ENCODE measurements at regions not wholly inside any gene's neighbourhood (a gene's known extent, or its start where the extent isn't known, plus 50 kb on each side); places are given as distances from the start of the nearest gene placed in this dataset.

DNA sequence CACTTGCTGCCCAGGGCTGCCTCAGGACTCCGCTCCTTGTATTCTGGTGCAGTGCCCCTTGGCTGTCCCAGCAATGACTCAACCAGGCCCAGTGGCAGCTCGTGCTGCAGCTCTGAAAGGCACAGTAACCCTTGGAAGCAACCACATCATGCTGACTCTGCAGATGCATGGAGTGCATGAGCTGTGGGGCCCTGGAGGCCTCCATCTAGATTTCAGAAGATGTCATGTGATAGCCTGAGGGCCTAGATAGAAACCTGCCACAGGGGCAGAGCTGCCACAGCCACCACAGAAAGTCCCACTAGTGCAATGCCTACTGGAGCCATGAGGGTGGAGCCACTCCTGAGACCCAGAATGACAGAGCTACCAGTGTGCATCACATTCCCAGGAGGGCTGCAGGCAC is 117.1 kb upstream of the SMAD3 start:
- Histone ChIP-seq H4K20me1 (ENCODE audit: control insufficient read depth, insufficient read depth) (no peaks in the 10 kb centered on the region), H3K9ac (ENCODE audit: control insufficient read depth, insufficient read depth, low read length) (no peak overlapping the region), H3K27me3 (replicated peaks in 1 of 2; ENCODE audit: control insufficient read depth in 2 of 2, insufficient read depth in 2 of 2, low read length in 1 of 2) (no peaks in the 10 kb centered on the region), H3K9me3 (replicated peaks; ENCODE audit: control insufficient read depth, insufficient read depth, low read length) (no peaks in the 10 kb centered on the region), H3K79me2 (ENCODE audit: control insufficient read depth, insufficient read depth, low read length) (no peaks in the 10 kb centered on the region), H3K27ac (ENCODE audit: control insufficient read depth, insufficient read depth) (no peak overlapping the region), H3K4me3 (no peak overlapping the region), H3K36me3 (ENCODE audit: control insufficient read depth in 2 of 2, insufficient read depth in 2 of 2, low read length in 1 of 2) (no peaks in the 10 kb centered on the region), H3K4me1 (ENCODE audit: control insufficient read depth, insufficient read depth, low read length) (peaks cover 6% of the 10 kb centered on the region), H3K4me2 (ENCODE audit: control insufficient read depth, insufficient read depth) (no peak overlapping the region), H2AFZ (ENCODE audit: control insufficient read depth, low read depth, low read length) (no peak overlapping the region)
- no TSS peak for BruUV-seq (replicated peaks)
- WGBS (ENCODE audit: insufficient coverage, insufficient replicate concordance, low lambda C conversion rate, missing lambda C conversion rate) = 73% methylated on average over 2 of the region's 2 CpGs
- ChIA-PET RAD21 (ENCODE audit: unreplicated experiment) (interaction anchor here (0.7 to 5.7 kb wide), 8 partner anchors 121 to 887 kb away, joined by 3 to 88 read pairs (median 6); no protein-coding TSS in a partner anchor), SMC1A (ENCODE audit: uncharacterized antibody, unreplicated experiment) (interaction anchor here (0.6 to 5.9 kb wide), 12 partner anchors 114 to 485 kb away, joined by 3 to 77 read pairs (median 6); no protein-coding TSS in a partner anchor), CTCF (interaction anchor here (0.8 to 8.5 kb wide), 12 partner anchors 14 to 884 kb away, joined by 3 to 108 read pairs (median 3); no protein-coding TSS in a partner anchor), POLR2A (no interaction called here)
- ATAC-seq (peak; percentile 66), DNase-seq (ENCODE audit: low read depth, low spot score) (no peak), FAIRE-seq (no peak)
- intact Hi-C loops (cut with micrococcal nuclease; ENCODE audit: unreplicated experiment) (loop anchor here (5.0 kb wide), 2 partner anchors 134 to 889 kb away; no protein-coding TSS in a partner anchor), in situ Hi-C loops (cut with MboI) (loop anchor here (5.0 kb wide), 2 partner anchors 354 to 889 kb away; no protein-coding TSS in a partner anchor)
- TF ChIP-seq, protein P1, sequence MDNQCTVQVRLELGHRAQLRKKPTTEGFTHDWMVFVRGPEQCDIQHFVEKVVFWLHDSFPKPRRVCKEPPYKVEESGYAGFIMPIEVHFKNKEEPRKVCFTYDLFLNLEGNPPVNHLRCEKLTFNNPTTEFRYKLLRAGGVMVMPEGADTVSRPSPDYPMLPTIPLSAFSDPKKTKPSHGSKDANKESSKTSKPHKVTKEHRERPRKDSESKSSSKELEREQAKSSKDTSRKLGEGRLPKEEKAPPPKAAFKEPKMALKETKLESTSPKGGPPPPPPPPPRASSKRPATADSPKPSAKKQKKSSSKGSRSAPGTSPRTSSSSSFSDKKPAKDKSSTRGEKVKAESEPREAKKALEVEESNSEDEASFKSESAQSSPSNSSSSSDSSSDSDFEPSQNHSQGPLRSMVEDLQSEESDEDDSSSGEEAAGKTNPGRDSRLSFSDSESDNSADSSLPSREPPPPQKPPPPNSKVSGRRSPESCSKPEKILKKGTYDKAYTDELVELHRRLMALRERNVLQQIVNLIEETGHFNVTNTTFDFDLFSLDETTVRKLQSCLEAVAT (IDR thresholded peaks at IDR 0.05) = no peak
- TF ChIP-seq, protein P2, sequence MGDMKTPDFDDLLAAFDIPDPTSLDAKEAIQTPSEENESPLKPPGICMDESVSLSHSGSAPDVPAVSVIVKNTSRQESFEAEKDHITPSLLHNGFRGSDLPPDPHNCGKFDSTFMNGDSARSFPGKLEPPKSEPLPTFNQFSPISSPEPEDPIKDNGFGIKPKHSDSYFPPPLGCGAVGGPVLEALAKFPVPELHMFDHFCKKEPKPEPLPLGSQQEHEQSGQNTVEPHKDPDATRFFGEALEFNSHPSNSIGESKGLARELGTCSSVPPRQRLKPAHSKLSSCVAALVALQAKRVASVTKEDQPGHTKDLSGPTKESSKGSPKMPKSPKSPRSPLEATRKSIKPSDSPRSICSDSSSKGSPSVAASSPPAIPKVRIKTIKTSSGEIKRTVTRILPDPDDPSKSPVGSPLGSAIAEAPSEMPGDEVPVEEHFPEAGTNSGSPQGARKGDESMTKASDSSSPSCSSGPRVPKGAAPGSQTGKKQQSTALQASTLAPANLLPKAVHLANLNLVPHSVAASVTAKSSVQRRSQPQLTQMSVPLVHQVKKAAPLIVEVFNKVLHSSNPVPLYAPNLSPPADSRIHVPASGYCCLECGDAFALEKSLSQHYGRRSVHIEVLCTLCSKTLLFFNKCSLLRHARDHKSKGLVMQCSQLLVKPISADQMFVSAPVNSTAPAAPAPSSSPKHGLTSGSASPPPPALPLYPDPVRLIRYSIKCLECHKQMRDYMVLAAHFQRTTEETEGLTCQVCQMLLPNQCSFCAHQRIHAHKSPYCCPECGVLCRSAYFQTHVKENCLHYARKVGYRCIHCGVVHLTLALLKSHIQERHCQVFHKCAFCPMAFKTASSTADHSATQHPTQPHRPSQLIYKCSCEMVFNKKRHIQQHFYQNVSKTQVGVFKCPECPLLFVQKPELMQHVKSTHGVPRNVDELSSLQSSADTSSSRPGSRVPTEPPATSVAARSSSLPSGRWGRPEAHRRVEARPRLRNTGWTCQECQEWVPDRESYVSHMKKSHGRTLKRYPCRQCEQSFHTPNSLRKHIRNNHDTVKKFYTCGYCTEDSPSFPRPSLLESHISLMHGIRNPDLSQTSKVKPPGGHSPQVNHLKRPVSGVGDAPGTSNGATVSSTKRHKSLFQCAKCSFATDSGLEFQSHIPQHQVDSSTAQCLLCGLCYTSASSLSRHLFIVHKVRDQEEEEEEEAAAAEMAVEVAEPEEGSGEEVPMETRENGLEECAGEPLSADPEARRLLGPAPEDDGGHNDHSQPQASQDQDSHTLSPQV (IDR thresholded peaks at IDR 0.05) = no peak
